Right lobe of liver (tissue), 6 donors: ENCODE measurements at regions not wholly inside any gene's neighbourhood (a gene's known extent, or its start where the extent isn't known, plus 50 kb on each side); places are given as distances from the start of the nearest gene placed in this dataset.

Source experiments
- ATAC-seq, 4 donors: fragments of 200-7000 bp; cut with Tn5 transposase; one replicate each; pipeline ENCODE4 v1.9.1; 2020; ENCODE audit warnings: mild to moderate bottlenecking in 4 of 4, moderate library complexity in 4 of 4
- DNase-seq, 3 donors: peaks; one replicate each; pipeline ENCODE4 v3.0.0-alpha.2; 2020
- H3K27ac ChIP-seq, 3 donors: fragments of 200-600 bp; one replicate each; pipeline ENCODE4 v1.8.0; 2022
- H3K27me3 ChIP-seq, 2 donors: fragments of 200-600 bp; one replicate each; pipeline ENCODE4 v1.8.0; 2022
- H3K36me3 ChIP-seq, 4 donors: fragments of 200-600 bp; sonication (generic) in 1 of 4; one replicate each; pipeline versions ENCODE4 v1.5.1 to v1.8.0; 2017 to 2022; ENCODE audit warnings: control low read depth in 1 of 4
- H3K4me1 ChIP-seq, 4 donors: fragments of 200-600 bp; sonication (generic) in 1 of 4; one replicate each; pipeline versions ENCODE4 v1.5.1 to v1.8.0; 2017 to 2022; ENCODE audit warnings: control low read depth in 1 of 4
- H3K4me3 ChIP-seq, 3 donors: fragments of 200-600 bp; one replicate each; pipeline ENCODE4 v1.8.0; 2022
- H3K9me3 ChIP-seq, 4 donors: fragments of 200-600 bp; sonication (generic) in 1 of 4; one replicate each; pipeline versions ENCODE4 v1.5.1 to v1.8.0; 2017 to 2022; ENCODE audit warnings: control low read depth in 1 of 4
- POLR2A ChIP-seq: fragments of 450-650 bp; IDR thresholded peaks from one replicate; pipeline ENCODE4 v1.6.1; 2017; ENCODE audit warnings: antibody characterized with exemption, mild to moderate bottlenecking
- WGBS: methylation state at CpG from one replicate; pipeline ENCODE4 v1.1.6; 2018; ENCODE audit warnings: low coverage, low lambda C conversion rate; ENCODE audit not compliant: insufficient coverage; ENCODE audit errors: missing lambda C conversion rate; 5-methylcytosine and 5-hydroxymethylcytosine counted together
- intact Hi-C, 2 donors: fragments of 100-400 bp; cut with DNase I; formaldehyde crosslinking; loops; one replicate each; pipeline versions ENCODE4 v1.11.2 to v1.14.1; 2022
- TF ChIP-seq, protein P1 (sequence below), 4 donors: fragments of 200-600 bp in 3 of 4; fragments of 450-650 bp in 1 of 4; IDR thresholded peaks; one replicate each; pipeline versions ENCODE4 v1.5.1 to v1.8.0; 2016 to 2022; ENCODE audit warnings: antibody characterized with exemption in 4 of 4, mild to moderate bottlenecking in 2 of 4
- donor health status: DM: no; HTN: yes; CAD: no.
- donor health status: DM: no; HTN: no; CAD: no.
- donor health status: DM: no; HTN: no; CAD: no.
- donor health status: DM: no; HTN: yes; CAD: no.
- donor health status: DM: no; HTN: yes; CAD: no.

DNA sequence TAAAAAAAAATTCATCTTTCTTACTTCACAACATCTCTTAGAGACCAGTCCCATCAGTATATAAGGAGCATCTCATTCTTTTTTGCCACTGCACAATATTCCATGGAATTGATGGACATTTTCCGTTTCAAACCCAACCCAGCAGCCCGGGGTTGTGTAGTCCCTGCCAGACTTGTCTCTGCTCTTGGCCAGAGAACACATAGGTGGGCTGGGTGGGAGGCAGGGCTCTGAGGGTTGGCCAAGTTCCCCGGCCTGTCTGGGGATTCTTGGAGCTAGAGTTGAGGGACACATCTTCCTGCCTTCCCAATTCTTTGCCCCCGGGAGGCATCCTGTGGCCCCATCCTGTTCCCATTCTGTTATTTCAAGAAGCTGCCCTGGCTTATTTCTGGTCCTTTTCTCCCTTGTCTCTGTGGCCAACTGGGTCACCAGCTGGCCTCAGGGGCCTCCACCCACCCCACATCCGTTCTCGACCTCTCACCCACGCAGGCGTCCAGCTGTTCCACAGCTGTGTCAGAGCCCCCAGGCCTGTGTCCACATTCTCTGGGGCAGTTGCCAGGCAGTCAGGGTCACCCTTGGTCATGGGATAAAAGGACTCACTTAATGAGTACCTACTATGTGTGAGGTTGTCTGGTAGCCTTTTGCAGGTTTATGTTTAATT lies 52.0 kb upstream of the CCDC63 start:
- no peaks in the 10 kb centered on the region for H3K36me3 ChIP-seq
- H3K4me3 ChIP-seq = no peak overlapping the region
- intact Hi-C loops = no loop called here
- H3K9me3 ChIP-seq = no peaks in the 10 kb centered on the region
- ATAC-seq = peak in 2 of 4 donors; percentile 24 to 34
- H3K27ac ChIP-seq = no peak overlapping the region
- H3K27me3 ChIP-seq = no peaks in the 10 kb centered on the region
- WGBS = 56% methylated on average over 2 of the region's 8 CpGs
- DNase-seq = peak in 1 of 3 donors; percentile 45
- no peaks in the 10 kb centered on the region for H3K4me1 ChIP-seq
- TF ChIP-seq POLR2A = no peak
- TF ChIP-seq, protein P1, sequence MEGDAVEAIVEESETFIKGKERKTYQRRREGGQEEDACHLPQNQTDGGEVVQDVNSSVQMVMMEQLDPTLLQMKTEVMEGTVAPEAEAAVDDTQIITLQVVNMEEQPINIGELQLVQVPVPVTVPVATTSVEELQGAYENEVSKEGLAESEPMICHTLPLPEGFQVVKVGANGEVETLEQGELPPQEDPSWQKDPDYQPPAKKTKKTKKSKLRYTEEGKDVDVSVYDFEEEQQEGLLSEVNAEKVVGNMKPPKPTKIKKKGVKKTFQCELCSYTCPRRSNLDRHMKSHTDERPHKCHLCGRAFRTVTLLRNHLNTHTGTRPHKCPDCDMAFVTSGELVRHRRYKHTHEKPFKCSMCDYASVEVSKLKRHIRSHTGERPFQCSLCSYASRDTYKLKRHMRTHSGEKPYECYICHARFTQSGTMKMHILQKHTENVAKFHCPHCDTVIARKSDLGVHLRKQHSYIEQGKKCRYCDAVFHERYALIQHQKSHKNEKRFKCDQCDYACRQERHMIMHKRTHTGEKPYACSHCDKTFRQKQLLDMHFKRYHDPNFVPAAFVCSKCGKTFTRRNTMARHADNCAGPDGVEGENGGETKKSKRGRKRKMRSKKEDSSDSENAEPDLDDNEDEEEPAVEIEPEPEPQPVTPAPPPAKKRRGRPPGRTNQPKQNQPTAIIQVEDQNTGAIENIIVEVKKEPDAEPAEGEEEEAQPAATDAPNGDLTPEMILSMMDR (IDR thresholded peaks at IDR 0.05) = no peak

DNA sequence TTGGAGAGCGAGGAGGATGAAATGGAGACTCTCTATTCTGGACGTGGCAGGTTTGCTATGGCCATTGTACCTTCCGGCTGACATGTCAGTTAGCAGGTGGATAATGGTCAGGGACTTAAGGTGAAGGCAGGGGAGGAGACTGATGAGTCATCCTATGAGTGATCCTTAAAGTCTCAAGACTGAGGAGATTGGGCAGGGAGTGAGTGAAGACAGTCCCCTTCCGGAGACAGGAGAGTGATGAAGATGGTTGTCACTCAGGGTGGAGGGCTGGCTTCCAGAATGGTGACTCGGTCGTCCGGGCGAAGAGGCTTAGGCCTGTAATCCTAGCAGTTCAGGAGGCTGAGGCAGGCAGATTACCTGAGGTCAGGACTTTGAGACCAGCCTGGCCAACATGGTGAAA lies 49.8 kb upstream of the CCDC63 start:
- WGBS = 87% methylated on average over 7 of the region's 8 CpGs
- H3K4me3 ChIP-seq = no peak overlapping the region
- no peaks in the 10 kb centered on the region for H3K27me3 ChIP-seq
- H3K36me3 ChIP-seq = no peaks in the 10 kb centered on the region
- H3K9me3 ChIP-seq = no peaks in the 10 kb centered on the region
- ATAC-seq = no peak
- no peaks in the 10 kb centered on the region for H3K4me1 ChIP-seq
- no peak overlapping the region for H3K27ac ChIP-seq
- TF ChIP-seq, protein P1 (IDR thresholded peaks at IDR 0.05) = no peak
- TF ChIP-seq POLR2A = no peak
- no peak for DNase-seq
- intact Hi-C loops = no loop called here
